ENCODE measurements at regions not wholly inside any gene's neighbourhood (a gene's known extent, or its start where the extent isn't known, plus 50 kb on each side); places are given as distances from the start of the nearest gene placed in this dataset.

DNA sequence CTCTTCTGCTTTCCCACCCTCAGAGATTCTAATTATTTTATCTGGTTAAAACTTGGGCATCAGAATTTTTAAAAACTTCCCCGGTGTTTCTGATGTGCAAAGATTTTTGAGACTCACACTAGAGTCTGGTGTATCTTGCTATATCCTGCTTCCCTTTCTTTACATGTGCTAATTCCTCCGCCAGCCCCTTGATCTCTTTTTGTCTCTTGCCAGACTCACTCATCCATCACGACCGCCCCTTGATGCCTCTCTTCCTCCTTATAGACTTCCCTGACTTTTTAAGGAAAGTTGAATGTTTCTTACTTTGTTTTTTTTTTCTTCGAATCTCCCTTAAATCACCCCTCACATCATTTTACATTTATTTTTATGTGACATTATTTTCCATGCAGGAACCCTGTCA, 274.9 kb upstream of the PITX2 start:
- no peak for DNase-seq (ENCODE audit: low spot score)

DNA sequence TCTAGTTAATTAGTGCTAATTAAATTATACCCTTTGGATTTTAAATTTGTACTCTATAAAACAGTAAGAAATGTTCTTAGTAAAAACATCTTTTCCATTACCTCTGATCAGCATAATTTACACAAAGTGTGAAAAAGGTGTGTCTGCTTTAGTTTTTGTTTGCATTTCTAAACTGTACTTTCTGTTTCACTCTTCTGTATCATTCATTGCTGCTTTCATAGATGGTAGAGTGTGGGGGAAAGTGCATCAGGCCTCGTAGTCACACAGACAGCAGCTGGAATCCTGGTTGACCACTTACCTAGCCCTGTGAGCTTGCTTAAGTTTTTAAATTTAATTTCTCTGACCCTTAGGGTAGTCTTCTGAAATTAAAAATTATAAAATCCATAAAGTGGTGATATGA, 275.4 kb upstream of the PITX2 start:
- DNase-seq (ENCODE audit: low spot score): peak; percentile 25

DNA sequence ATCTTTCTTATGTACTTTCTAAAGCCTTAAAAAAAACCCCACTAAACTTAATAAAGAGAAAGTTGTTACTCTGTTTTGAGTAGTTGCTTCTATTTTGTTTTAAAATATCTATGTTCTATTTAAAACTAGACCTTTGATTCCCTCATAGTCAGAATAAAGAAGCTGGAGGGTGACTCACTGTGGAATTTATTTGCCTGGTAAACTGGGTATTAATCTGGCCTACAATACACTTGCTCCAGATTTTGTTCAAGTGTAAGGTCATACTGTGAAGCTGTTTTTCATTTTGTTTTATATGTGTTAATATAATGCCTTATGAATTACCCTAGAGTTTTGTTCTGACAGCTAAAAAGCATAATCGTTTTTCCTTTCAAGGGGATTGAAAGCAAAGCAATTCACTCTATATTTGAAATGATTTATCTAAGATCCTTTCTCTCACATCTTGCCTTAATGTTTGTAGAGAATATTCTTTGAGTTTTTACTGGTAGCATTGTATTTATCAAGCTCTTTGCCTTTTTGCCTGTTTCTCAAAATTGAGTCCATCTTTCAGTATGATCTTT, 277.4 kb upstream of the PITX2 start:
- DNase-seq (ENCODE audit: low spot score): no peak

DNA sequence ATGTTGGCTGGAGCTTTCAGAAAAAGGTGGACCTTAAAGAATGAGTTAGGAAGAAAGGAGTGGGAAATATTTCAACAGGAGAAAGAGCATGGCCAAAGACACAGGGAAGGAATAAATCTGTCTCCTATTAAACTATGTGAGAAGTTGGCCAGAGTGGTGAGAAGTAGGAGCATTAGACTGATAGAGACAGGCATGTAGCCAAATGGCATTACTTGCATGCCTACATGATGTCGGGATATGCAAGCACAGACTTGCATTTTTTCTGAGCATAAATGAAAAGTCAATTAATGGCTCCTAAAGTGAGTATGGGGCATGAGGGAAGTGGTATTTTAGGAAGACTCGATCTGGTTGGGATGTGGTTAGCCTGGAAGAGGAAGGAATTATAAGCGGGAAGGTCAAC, 279.6 kb upstream of the PITX2 start:
- DNase-seq (ENCODE audit: low spot score): no peak

GRCh38 chr4:110904435-110905065, 281.7 kb upstream of the PITX2 start:
- no peak for DNase-seq (ENCODE audit: low spot score)

GRCh38 chr4:110905367-110905766, 282.5 kb upstream of the PITX2 start:
- no peak for DNase-seq (ENCODE audit: low spot score)

- no peak for DNase-seq (ENCODE audit: low spot score)
Observed at GRCh38 chr4:110907801-110908313, 285.0 kb upstream of the PITX2 start.

DNA sequence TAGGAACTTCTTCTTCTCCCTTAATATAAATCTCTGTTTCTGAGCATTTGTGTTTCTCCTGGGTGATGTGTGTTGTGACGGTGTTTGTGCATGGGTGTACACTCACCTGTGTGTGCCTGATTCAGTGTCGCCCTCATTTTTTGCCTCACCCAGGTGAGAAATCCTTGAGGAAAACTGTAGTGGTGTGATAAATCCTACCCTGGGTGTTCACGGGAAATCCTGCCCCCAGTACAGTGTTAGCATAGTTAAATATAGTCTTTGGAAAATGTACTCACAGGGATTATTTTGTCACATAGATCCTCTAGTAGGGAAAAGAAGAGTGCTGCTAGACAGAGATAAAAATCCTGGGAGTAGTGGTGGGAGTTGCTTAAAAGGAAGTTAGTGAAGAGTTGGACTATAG, 291.9 kb upstream of the PITX2 start:
- no peak for DNase-seq (ENCODE audit: low spot score)

DNA sequence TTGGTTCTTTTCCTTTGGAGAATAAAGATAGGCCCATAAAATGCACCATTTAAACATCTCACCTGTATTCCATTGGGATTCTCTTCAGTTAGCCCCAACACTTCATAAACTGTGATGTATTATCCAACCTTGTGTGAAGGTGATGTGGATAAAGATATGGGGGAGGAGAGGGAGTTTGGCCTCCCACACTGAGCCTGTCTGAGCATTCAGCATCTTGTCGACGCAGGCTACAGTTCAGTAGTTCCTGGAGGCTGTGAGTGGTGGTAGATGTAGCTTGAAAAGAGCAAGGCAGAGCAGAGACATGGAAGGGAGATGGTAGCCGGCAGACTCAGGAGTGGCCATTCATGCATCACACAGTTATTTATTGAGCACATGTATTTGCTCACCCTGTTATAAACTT, 292.4 kb upstream of the PITX2 start:
- no peak for DNase-seq (ENCODE audit: low spot score)

GRCh38 chr4:110916505-110916904, 293.6 kb upstream of the PITX2 start:
- DNase-seq (ENCODE audit: low spot score): no peak

DNA sequence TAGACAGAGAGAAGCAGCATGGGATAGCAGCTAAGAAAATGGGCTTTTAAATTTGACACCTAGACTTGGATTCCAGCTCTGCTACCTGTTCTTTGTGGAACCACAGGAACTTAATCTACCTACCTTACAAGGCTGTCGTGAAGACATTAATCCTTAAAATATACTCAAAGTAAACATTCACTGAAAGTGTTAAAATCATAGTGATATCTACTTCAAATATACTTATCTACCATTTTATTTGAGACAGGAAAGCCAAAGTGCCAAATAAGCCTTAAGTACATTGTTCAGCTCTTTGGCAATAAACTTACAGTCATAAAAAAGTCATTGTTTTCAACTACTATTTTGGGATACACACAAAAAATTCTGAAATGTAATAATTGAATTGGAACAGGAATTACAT, 295.0 kb upstream of the PITX2 start:
- DNase-seq (ENCODE audit: low spot score): no peak

DNA sequence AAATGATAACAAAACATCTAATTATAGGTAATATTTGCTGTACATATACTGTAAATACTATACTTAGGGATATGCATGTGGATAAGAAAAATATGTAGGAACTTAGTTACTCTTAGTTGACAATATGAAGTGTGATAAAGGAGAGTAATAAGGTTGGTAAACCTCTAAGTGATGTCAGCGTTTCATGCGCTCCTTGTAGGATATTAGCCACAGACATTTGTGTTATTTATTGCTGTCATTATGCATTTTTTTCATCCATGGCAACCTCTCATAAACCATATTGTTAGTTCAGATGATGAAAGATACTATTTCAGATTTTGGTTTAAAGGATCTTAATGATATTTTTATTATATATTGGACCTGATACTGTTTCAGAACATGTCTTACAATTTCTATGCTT, 298.1 kb upstream of the PITX2 start:
- DNase-seq (ENCODE audit: low spot score): no peak

- no peak for DNase-seq (ENCODE audit: low spot score)
Observed at GRCh38 chr4:110924761-110925160, 301.9 kb upstream of the PITX2 start.

DNA sequence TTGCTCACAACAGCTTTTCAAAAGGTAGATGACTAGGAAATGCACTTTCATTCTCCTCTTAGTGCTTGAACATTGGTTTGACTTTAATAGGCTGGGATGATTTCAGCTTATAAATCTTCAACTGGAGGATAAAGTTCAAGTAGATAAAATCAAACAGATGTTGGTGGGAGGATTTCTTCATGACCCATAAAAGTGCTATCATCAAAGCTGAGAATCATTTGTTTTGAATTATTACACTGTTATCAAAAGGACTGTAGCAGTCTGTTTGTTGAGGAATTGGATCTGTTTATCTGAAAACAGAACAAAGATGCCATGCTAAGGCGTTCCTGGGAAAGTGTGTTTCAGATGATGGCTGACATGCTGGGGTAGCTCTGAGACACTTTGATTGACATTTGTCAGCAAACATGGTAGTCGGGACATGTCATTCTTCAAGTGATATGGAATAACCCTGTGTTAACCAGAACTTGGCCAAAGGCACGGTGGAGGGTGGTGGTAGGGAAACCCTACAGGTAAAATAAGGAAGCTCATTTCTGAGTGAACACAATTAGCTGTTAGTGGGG, 304.0 kb upstream of the PITX2 start:
- no peak for DNase-seq (ENCODE audit: low spot score)

- DNase-seq (ENCODE audit: low spot score): no peak
Observed at GRCh38 chr4:110933341-110933740, 310.5 kb upstream of the PITX2 start.

GRCh38 chr4:110944501-110944900, 321.6 kb upstream of the PITX2 start:
- no peak for DNase-seq (ENCODE audit: low spot score)

DNA sequence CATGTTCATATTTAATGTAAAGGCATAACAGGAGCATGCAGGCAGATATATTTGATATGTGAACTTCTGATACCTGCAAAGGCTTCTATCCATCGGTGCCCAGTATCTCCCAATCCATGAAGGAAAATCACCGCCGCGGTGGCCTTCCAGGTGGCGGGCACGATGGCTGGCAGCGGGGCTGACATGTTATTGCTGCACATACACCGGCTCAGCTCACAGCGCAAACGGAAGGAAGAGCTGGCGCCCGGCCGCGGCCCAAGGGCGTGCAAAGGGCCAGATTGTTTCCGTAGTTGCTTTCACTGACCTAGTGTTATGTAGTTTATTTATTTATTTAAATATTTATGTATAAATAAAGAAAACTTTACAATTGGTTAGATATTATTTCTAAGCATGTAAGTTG, 322.7 kb upstream of the PITX2 start:
- no peak for DNase-seq (ENCODE audit: low spot score)

DNA sequence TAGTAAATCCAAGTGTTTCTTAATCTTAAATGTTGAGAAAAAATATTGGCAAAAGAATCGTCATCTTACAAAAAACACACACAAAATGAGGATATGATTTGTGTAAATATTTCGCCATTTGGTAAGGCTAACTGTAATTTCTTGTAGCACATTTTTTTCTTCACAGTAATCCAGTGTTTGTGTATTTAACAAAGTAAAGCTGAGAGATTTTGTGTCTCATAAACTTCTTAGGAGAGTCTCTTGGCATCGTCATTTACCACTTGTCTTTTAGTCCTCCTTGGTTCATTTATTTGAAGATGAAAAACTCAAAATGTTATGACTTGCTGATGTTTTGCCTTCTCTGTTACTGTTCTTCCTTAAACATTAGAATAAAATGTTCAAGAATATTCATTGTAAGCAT, 326.7 kb upstream of the PITX2 start:
- no peak for DNase-seq (ENCODE audit: low spot score)

DNA sequence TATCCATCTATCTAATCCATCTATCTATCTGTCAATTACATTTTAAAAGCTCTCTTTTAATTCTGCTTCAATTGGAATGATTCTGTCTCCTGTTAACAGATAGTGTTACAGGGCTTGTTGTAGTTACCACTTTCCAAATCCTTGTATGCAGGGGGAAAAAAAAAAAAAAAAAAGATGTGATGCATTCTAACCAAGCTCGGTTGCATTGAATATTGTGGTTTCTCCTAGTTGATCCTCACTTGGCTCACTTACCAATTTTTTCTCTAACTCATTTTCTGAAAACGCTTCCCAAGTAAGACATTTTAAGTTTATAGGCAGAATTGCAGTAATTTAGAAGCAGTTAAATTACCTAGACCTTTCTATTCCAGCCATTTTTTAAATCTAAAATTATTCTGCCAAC, 327.9 kb upstream of the PITX2 start:
- no peak for DNase-seq (ENCODE audit: low spot score)

GRCh38 chr4:110953191-110953590, 330.3 kb upstream of the PITX2 start:
- DNase-seq (ENCODE audit: low spot score): no peak

DNA sequence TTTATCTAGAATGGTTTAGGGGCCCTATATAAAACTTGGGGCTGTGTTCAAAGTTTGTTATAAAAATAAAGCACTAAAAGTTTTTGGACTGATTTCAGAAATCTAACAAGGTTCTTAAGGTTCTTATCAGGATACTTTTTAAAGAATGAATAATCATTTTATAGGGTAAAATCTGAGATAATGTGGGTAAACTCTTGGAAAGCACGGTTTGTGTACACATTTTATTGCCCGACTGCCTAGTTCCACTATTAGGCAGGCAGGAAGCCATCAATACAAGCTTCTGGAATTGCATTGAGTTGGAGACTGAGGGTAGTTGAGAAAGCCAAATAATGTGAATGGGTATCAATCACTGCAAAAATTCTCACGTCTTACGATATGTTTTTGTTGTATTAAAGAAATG, 331.0 kb upstream of the PITX2 start:
- no peak for DNase-seq (ENCODE audit: low spot score)

DNA sequence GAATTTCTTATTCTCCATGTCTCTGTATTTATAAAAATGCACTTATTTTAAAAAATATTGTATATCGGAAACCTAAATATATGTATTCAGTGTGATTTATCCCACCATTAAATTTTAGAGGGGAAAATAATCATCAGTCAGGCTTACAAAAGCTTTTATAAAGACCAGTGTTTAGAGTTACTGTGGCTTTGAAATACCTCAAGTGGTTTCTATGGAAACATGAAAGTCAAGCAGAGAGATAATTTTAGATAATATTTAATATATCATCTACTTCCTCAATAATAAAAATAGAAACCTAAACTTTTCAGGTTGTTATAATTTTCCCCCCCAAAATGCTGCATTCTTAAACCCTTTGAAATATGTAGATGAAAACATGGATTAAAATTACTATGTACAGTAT, 332.9 kb upstream of the PITX2 start:
- no peak for DNase-seq (ENCODE audit: low spot score)

GRCh38 chr4:110959041-110959643, 336.3 kb upstream of the PITX2 start:
- peak; percentile 42 for DNase-seq (ENCODE audit: low spot score)

- DNase-seq (ENCODE audit: low spot score): no peak
Observed at GRCh38 chr4:110961066-110961465, 338.2 kb upstream of the PITX2 start.

All from NAMALWA (cell line).